ENCODE measurements at regions not wholly inside any gene's neighbourhood (a gene's known extent, or its start where the extent isn't known, plus 50 kb on each side); places are given as distances from the start of the nearest gene placed in this dataset.

DNA sequence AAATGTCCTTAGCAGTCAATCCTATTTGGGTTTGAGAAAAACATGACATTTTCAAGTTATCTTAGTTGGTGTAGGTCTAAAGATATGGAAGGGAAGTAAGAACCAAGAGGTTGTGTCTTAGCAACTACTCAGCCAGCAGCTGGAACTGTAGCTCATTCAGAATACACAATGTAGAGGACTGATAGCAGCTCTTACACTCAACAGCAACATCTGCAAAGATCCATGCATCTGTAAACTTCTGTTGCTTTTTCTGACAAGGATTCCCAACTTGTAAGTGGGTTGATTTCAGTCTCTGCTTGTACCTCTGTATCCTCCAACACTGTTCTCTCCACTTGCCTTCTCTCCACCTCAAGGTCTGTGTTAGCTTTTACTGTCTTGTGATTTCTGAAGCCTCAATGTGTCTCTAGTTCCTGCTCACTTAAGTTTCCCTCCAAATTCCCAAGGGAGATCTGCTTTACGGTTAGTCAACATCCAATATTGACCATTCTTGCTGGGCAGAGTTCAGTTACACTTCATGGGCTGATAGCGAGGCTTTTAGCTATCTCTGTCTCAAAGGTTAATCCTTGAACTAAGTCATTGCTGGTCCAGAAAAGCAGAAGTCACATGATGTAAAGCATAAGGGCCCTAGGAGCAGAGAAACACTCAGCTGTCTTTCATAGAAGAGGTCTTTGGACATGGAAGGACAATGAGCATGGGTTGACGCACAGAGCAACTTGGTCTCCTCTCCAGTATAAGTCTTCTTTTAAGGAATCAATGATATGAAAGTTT, 71.6 kb upstream of the LGSN start:
- Mint-ChIP-seq H3K4me3 (no peak overlapping the region), H3K27ac (no peak overlapping the region), H3K9me3 (no peaks in the 10 kb centered on the region), H3K36me3 (ENCODE audit: low read depth) (no peaks in the 10 kb centered on the region), H3K4me1 (ENCODE audit: low read depth) (no peaks in the 10 kb centered on the region), H3K27me3 (peaks cover 4% of the 10 kb centered on the region)
- ChIA-PET POLR2A (no interaction called here), CTCF (no interaction called here)
- H3K4me3 ChIP-seq (ENCODE audit: low read length), result no peak overlapping the region
- DNase-seq, result no peak
- TF ChIP-seq, protein P1, sequence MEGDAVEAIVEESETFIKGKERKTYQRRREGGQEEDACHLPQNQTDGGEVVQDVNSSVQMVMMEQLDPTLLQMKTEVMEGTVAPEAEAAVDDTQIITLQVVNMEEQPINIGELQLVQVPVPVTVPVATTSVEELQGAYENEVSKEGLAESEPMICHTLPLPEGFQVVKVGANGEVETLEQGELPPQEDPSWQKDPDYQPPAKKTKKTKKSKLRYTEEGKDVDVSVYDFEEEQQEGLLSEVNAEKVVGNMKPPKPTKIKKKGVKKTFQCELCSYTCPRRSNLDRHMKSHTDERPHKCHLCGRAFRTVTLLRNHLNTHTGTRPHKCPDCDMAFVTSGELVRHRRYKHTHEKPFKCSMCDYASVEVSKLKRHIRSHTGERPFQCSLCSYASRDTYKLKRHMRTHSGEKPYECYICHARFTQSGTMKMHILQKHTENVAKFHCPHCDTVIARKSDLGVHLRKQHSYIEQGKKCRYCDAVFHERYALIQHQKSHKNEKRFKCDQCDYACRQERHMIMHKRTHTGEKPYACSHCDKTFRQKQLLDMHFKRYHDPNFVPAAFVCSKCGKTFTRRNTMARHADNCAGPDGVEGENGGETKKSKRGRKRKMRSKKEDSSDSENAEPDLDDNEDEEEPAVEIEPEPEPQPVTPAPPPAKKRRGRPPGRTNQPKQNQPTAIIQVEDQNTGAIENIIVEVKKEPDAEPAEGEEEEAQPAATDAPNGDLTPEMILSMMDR (IDR thresholded peaks at IDR 0.05), result no peak
- no peaks in the 10 kb centered on the region for H3K4me1 ChIP-seq (ENCODE audit: insufficient read depth, low read length)
- ATAC-seq (ENCODE audit: poor library complexity), result no peak
- H3K27ac ChIP-seq (ENCODE audit: low read depth in 1 of 2, low read length in 2 of 2), result no peak overlapping the region
- intact Hi-C loops (cut with DNase I, micrococcal nuclease), result no loop called here
- peaks cover 0 to 4% of the 10 kb centered on the region in 2 experiments for H3K9me3 ChIP-seq (ENCODE audit: control insufficient read depth in 1 of 2, insufficient read depth in 1 of 2, low read length in 2 of 2)
- no peaks in the 10 kb centered on the region for H3K27me3 ChIP-seq (ENCODE audit: control insufficient read depth in 1 of 2, insufficient read depth in 2 of 2, low read length in 2 of 2)
- no peaks in the 10 kb centered on the region for H3K36me3 ChIP-seq (ENCODE audit: insufficient read depth, low read length)

DNA sequence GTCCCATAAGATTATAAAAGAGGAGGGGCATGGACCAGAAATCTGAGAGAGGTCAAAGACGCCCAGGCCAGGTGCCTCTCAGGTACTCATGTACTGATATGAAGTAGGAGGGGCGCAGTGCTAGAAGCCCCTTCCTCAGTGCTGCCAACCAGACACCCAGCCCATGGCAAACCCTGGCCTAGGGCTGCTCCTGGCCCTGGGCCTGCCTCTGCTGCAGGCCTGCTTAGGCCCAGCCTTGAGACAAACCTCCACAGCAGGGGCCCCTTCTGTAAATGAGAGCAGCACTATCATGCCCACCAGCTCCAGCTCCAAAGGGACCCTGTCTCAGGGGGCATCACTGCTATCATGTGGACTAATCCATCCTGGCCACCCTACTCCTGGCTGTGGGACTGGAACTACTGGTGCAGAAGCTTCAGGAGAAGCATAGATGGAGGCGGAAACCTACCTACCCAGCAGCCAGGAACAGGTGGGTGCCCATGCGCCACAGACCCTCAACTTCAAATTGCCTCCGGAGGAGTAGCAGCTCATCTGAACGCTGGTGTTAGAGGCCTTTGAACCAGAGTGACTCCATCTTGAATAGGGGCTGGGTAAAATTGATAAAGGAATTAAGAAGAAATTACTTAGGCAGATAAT, 72.4 kb upstream of the LGSN start:
- no peaks in the 10 kb centered on the region for H3K36me3 ChIP-seq (ENCODE audit: insufficient read depth, low read length)
- peaks cover 0 to 4% of the 10 kb centered on the region in 2 experiments for H3K9me3 ChIP-seq (ENCODE audit: control insufficient read depth in 1 of 2, insufficient read depth in 1 of 2, low read length in 2 of 2)
- H3K27ac Mint-ChIP-seq, result no peak overlapping the region
- H3K4me1 Mint-ChIP-seq (ENCODE audit: low read depth), result no peaks in the 10 kb centered on the region
- H3K4me1 ChIP-seq (ENCODE audit: insufficient read depth, low read length), result no peaks in the 10 kb centered on the region
- no peaks in the 10 kb centered on the region for H3K27me3 ChIP-seq (ENCODE audit: control insufficient read depth in 1 of 2, insufficient read depth in 2 of 2, low read length in 2 of 2)
- no peaks in the 10 kb centered on the region for H3K9me3 Mint-ChIP-seq
- H3K36me3 Mint-ChIP-seq (ENCODE audit: low read depth), result no peaks in the 10 kb centered on the region
- H3K27ac ChIP-seq (ENCODE audit: low read depth in 1 of 2, low read length in 2 of 2), result no peak overlapping the region
- ATAC-seq (ENCODE audit: poor library complexity) (no peak), DNase-seq (no peak)
- peaks cover 4% of the 10 kb centered on the region for H3K27me3 Mint-ChIP-seq
- CTCF ChIA-PET, result no interaction called here
- no peak overlapping the region for H3K4me3 Mint-ChIP-seq
- POLR2A ChIA-PET, result no interaction called here
- TF ChIP-seq, protein P1 (IDR thresholded peaks at IDR 0.05), result no peak
- no peak overlapping the region for H3K4me3 ChIP-seq (ENCODE audit: low read length)
- intact Hi-C loops (cut with DNase I, micrococcal nuclease), result no loop called here

DNA sequence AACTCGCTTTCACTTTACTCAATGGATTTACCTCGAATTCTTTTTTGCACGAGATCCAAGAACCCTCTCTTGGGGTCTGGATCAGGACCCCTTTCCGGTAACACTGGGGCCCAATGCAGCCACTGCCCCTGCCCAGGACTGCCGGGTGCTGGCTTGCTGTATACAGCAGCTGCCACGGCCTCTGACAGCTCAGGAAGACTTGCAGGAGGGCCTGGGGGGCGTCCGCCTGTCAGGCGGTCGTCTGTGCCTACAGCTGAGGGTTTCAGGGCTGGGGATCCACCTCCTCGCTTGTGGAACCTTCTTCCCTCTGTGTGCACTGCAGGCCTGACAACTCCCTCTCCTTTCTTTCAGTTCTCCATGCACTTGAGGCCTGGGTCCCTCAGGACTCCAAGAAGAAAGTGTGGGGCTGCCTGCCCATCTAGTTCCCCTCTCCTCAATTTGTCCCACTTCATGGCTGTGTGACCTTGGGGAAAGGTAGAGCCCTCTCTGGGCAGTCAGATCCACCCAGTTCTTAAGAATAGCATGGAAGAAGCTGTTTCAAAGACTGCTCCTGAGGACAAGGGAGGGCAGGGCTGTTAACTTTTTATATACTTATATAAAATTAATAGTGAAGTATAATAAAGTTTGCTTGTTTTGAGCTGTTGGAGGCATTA, 75.0 kb upstream of the LGSN start:
- Histone ChIP-seq H3K36me3 (ENCODE audit: insufficient read depth, low read length) (no peaks in the 10 kb centered on the region), H3K9me3 (ENCODE audit: control insufficient read depth in 1 of 2, insufficient read depth in 1 of 2, low read length in 2 of 2) (peaks cover 0 to 4% of the 10 kb centered on the region in 2 experiments), H3K4me3 (ENCODE audit: low read length) (no peak overlapping the region), H3K27ac (ENCODE audit: low read depth in 1 of 2, low read length in 2 of 2) (no peak overlapping the region), H3K4me1 (ENCODE audit: insufficient read depth, low read length) (no peaks in the 10 kb centered on the region), H3K27me3 (ENCODE audit: control insufficient read depth in 1 of 2, insufficient read depth in 2 of 2, low read length in 2 of 2) (no peaks in the 10 kb centered on the region)
- H3K27ac Mint-ChIP-seq, result no peak overlapping the region
- H3K36me3 Mint-ChIP-seq (ENCODE audit: low read depth), result no peaks in the 10 kb centered on the region
- TF ChIP-seq, protein P1 (IDR thresholded peaks at IDR 0.05), result no peak
- ChIA-PET POLR2A (no interaction called here), CTCF (no interaction called here)
- intact Hi-C loops (cut with DNase I, micrococcal nuclease), result no loop called here
- no peak for ATAC-seq (ENCODE audit: poor library complexity)
- peaks cover 4% of the 10 kb centered on the region for H3K27me3 Mint-ChIP-seq
- no peak for DNase-seq
- H3K4me3 Mint-ChIP-seq, result no peak overlapping the region
- H3K9me3 Mint-ChIP-seq, result no peaks in the 10 kb centered on the region
- no peaks in the 10 kb centered on the region for H3K4me1 Mint-ChIP-seq (ENCODE audit: low read depth)

All from CD4-positive, alpha-beta T cell (primary cell).